ENCODE measurements at regions not wholly inside any gene's neighbourhood (a gene's known extent, or its start where the extent isn't known, plus 50 kb on each side); places are given as distances from the start of the nearest gene placed in this dataset.
"Not testable (repeated sequence)": the region's sequence is repeated elsewhere in the genome, so short reads cannot be mapped to it uniquely, and the experiment has no call there.

DNA sequence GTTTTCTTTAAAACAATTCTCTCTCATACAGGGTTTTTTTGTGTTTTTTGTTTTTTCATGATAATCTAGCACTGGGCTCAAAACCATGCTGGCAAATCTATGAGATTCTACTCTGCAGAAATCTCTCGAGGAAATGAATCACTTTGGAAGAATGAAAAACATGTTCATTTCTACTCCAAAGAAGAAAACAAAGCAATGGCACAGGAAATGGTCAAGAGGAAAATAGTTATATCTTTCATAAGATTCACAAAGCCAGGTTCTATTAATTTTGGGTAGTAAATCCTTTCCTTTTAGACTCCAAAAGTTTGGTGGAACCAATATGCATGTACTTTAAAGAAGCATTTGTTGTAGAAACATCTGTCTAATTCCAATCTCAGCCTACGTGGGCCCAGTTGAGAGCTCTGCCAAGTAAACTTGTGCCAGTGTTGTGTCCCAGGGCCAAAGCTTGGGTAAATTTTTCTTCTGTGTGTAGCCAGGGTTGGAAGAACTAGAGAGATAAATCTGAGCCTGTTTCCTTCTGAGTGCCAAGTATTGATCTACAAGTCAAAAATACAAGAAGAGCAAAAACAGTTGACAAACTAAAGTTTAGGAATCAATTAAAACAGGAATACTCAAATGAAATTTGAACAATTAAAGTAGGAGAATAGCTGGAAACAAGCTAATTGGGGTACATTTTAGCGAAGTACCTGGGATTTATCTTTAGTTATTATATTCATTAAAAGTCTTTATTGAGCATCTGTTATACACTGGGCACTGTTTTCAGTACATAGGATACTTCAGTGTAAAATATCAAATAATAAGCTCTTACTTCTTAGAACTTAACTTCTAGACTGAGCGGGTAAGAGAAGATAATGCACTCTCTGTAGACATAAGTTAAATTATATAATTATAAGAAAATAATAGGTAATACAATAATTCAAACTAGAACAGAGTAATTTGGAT is 657.5 kb upstream of the NECTIN3 start:
- DNase-seq = no peak

- no peak for DNase-seq
Measured at GRCh38 chr3:110414855-110415254, 656.8 kb upstream of the NECTIN3 start.

GRCh38 chr3:110419096-110419495 is 652.5 kb upstream of the NECTIN3 start:
- DNase-seq = no peak

DNA sequence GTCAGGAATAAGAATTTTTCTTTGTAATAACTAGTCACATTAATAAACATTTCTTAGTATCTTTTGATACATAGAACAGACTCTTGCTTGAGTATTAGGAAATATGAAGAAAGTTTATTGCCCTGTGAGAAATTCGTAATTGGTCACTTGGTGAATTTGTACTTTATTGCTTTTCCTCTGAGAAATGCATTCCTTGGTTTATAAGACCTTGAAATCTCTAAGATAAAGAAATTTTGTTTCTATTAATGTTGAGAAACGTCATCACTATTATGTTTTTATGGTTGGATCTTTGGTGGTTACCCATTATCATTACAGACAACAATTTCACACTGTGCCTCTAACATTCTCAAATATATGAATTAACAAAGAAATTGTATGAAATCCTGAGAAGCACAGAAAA is 652.0 kb upstream of the NECTIN3 start:
- DNase-seq = no peak

GRCh38 chr3:110420158-110420641 is 651.4 kb upstream of the NECTIN3 start:
- no peak for DNase-seq

- no peak for DNase-seq
Measured at GRCh38 chr3:110423276-110423675, 648.3 kb upstream of the NECTIN3 start.

DNA sequence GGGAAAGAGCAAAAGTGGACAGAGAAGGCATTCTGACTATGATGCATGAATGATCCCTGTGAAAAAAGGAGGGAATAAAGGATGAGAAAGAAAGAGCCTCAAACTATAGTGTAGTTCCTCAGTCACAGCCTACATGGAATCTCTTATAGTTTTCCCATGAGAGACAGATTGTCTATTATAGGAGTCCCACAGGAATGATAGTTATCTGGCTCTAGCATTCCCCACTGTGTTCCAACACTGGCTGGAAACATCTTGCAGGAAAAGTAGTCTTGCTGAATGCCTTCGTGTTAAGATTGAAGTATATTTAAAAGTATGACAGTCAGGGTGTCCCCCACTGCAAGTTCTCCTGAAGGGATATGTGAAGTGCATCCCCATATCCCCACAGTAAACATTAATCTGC is 641.5 kb upstream of the NECTIN3 start:
- DNase-seq = no peak

- DNase-seq = no peak
Measured at GRCh38 chr3:110436209-110436608, 635.4 kb upstream of the NECTIN3 start.

DNA sequence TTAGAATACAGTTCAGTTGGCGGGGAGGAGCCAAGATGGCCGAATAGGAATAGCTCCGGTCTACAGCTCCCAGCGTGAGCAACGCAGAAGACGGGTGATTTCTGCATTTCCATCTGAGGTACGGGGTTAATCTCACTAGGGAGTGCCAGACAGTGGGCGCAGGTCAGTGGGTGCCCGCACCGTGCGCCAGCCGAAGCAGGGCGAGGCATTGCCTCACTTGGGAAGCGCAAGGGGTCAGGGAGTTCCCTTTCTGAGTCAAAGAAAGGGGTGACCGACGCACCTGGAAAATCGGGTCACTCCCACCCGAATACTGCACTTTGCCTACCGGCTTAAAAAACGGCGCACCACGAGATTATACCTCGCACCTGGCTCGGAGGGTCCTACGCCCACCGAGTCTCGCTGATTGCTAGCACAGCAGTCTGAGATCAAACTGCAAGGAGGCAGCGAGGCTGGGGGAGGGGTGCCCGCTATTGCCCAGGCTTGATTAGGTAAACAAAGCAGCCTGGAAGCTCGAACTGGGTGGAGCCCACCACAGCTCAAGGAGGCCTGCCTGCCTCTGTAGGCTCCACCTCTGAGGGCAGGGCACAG is 631.5 kb upstream of the NECTIN3 start:
- DNase-seq = not testable (repeated sequence)

DNA sequence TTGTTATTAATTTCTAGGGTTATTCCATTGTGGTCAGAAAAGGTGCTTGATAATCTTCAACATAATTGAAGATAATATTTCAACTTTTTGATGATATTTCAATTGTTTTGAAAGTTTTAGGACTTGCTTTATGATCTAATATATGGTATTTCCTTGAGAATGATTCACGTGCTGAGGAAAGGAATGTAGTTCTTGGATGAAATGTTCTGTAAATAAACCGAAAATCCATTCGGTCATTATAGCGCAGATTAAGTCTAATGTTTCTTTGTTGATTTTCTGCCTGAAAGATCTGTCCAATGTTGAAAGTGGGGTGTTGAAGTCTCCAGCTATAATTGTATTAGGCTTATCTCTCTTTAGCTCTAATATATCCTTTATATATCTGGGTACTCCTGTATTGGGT is 617.5 kb upstream of the NECTIN3 start:
- no peak for DNase-seq

- DNase-seq = no peak
Measured at GRCh38 chr3:110456001-110456400, 615.6 kb upstream of the NECTIN3 start.

DNA sequence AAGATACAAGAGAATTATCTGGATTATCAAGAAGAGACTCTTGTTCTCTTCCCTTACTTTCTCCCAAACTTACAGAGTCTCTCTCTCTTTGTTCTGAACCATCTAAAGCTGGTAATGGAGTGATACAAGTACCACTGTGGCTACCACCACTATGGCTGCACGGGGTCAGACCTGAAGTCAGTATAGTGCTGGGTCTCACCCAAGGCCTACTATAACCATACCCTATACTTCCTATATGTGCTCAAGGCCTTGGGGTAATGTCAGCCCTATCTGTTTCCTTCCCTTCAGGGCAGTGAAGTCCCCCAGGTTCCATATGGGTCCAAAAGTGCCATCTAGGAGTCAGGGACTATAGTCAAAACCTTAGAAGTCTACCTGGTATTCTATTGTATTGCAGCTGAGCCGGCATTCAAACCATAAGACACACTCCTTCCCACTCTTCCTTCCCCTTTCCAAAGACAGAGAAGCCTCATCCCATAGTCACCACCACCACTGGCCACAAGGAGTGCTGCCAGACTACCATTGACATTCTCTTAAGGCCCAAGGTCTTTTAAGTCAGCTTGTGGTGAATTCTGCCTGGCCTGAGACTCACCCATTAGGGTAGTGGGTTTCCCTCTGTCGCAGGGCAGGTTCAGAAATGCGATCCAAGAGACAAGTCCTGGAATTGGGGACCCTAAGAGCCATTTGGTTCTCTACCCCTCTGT is 615.0 kb upstream of the NECTIN3 start:
- DNase-seq = no peak

- DNase-seq = no peak
Measured at GRCh38 chr3:110457508-110457907, 614.1 kb upstream of the NECTIN3 start.

DNA sequence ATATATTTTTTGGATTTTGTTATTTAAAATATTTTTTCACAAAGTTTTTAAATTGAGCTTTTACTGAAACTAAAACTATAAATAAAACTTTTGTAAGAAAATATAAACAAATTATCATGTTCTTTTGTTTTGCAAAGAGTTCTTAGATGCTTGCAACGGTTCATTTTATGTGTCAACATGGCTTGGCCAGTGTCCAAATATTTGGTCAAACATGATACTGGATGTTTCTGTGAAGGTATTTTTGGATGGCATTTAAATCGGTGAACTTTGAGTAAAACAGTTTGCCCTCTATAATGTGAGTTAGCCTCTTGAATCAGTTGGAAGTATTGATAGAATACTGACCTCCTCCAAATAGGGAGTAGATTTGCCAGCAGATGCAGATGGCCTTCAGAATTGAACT is 612.6 kb upstream of the NECTIN3 start:
- DNase-seq = no peak

DNA sequence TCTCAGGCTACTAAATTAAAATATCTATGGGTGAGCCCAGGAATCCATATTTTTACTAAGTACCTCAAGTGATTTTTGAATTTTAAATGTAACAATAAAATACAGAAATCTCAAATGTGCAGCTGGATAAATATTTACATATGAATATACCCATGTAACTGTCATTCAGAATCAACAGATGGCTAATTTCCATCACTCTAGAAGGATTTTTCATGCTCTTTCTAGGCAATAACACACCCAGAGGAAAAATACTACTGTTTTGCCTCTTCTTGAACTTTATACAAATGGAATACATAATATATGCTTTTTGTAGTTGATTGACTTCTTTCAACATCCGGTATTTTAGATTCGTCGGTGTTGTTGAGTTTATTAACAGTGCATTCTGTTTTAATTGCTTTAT is 601.3 kb upstream of the NECTIN3 start:
- DNase-seq = no peak

DNA sequence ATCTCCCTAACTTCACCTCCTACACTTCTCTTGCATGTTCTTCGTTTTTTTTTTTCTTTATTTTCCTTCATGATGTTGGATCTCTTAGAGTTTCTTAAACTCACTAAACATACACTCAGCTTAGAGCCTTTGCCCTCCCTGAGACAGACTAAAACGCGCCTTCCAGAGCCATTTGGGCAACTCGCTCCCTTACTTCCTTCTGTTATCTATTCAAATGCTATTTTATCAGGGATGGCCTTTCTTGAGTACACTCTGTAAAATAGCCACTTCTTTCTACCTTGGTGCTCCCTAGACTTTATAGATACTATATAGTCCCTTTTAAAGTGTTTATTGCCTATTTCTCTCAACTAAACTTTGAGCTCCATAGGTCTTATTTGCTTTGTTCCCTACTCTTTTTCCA is 598.2 kb upstream of the NECTIN3 start:
- no peak for DNase-seq

DNA sequence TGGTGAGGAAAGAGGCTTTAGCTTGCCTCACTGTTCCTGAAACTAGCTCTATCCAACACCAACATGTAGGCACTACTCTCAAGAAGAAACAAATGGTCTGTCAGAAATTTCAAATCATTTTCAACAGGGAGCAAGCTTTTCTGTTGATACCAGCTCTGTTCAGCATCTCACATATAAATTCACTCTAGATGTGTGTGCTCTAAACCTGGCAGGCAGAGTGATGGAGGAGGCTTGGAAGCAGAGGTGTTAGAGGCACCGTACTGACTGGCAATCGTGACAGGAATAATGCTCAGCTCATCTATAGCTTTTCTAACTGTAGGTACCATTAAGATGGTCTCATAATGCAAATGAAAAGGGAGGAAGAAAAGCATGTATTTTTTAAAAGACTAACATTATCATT is 597.2 kb upstream of the NECTIN3 start:
- no peak for DNase-seq

DNA sequence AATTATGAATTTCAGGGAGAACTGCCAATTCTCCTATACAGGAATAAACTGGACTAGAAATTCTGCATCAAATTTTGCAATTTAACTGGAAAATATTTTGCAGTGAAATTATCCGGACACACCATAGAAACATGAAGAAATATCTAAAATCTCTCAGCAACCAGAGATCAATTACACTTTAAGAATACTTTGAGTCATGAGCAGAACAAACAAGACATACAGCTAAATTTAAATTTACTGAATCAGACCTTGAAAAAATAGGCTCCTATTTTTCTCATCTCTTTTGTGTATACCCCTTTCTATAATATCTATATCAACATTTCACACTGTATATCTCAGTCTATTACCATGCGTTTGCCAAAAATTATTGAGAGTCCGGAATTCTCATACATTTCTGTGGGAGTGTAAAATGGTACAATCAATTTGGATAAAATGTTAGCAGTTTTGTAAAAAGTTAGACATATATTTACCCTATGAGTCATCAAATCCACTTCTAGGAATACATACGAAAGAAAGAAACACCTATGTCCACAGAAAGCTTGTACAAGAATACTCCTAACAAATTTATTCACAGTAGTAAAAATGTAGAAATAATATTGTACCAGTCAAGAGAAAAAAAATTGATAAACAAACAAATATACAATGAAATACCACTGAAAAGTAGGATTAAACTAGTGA is 593.1 kb upstream of the NECTIN3 start:
- DNase-seq = no peak

- DNase-seq = no peak
Measured at GRCh38 chr3:110479731-110480130, 591.9 kb upstream of the NECTIN3 start.

- DNase-seq = no peak
Measured at GRCh38 chr3:110485389-110485788, 586.2 kb upstream of the NECTIN3 start.

GRCh38 chr3:110487840-110488239 is 583.8 kb upstream of the NECTIN3 start:
- no peak for DNase-seq

DNA sequence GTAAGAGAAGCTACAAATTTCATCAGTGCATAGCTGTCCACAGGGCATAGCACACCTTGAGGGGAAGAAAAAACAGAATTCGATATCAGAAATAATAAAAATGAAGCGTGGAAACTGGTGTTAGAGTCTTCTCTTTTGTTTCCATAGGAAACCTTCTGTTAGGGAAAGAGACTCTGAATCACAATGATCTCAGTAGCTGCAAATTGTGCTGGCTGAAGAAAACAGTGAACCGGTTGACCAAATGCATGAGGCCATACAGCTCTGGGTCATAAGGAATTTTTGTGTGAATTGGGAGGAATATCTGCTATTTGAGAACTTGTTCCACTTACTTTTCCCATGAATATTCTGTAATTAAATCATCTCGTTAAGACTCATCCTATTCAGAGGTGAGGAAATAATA is 580.2 kb upstream of the NECTIN3 start:
- DNase-seq = no peak

DNA sequence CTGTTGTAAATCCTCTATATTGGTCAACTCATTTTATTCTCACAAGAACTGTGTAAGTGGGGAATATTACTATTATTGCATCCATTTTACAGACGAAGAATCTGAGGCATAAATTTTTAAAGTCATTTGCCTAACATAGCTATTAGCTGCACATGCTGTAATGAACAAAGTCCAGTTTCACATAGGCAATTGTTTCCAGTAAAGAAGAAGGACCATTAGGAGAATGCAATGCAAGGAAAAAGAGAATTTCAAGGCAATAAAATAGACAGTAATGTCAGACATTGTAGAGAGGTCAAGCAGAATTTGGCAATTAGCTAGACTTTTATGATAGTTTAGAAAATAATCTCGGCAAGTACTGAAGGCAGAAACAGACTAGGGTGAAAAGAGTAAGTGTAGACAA is 578.7 kb upstream of the NECTIN3 start:
- DNase-seq = no peak
